LNCAP (cell line): ENCODE measurements at regions not wholly inside any gene's neighbourhood (a gene's known extent, or its start where the extent isn't known, plus 50 kb on each side); places are given as distances from the start of the nearest gene placed in this dataset.

Experiments
- CTCF ChIP-seq: fragments of 450-650 bp; IDR thresholded peaks from 2 replicates; pipeline ENCODE4 v1.5.1; 2017; ENCODE audit warnings: mild to moderate bottlenecking

GRCh38 chr3:168596175-168596823, 500.6 kb upstream of the GOLIM4 start:
- no peak for TF ChIP-seq CTCF

- no peak for TF ChIP-seq CTCF
These were observed 495.9 kb upstream of the GOLIM4 start for GRCh38 chr3:168591587-168591986.

GRCh38 chr3:168589376-168589775, 493.7 kb upstream of the GOLIM4 start:
- TF ChIP-seq CTCF, result no peak

GRCh38 chr3:168585544-168585943, 489.8 kb upstream of the GOLIM4 start:
- TF ChIP-seq CTCF, result no peak

GRCh38 chr3:168583977-168584376, 488.3 kb upstream of the GOLIM4 start:
- no peak for TF ChIP-seq CTCF

GRCh38 chr3:168582503-168582902, 486.8 kb upstream of the GOLIM4 start:
- TF ChIP-seq CTCF, result no peak

GRCh38 chr3:168581771-168582225, 486.1 kb upstream of the GOLIM4 start:
- TF ChIP-seq CTCF, result no peak

GRCh38 chr3:168579010-168579409, 483.3 kb upstream of the GOLIM4 start:
- no peak for TF ChIP-seq CTCF
